GM23248 (cell line): ENCODE measurements at regions not wholly inside any gene's neighbourhood (a gene's known extent, or its start where the extent isn't known, plus 50 kb on each side); places are given as distances from the start of the nearest gene placed in this dataset.

ENCODE experiments used
- EZH2 ChIP-seq: fragments of 200-600 bp; sonication (generic); IDR thresholded peaks from 2 replicates; pipeline ENCODE4 v1.6.1; 2018; ENCODE audit warnings: antibody characterized with exemption, mild to moderate bottlenecking; ENCODE audit not compliant: insufficient read depth, poor library complexity, severe bottlenecking
- EZH2phosphoT487 ChIP-seq: fragments of 200-600 bp; sonication (generic); IDR thresholded peaks from 2 replicates; pipeline ENCODE4 v1.6.1; 2018; ENCODE audit warnings: antibody characterized with exemption, moderate library complexity, mild to moderate bottlenecking, low read depth; ENCODE audit not compliant: insufficient read depth

DNA sequence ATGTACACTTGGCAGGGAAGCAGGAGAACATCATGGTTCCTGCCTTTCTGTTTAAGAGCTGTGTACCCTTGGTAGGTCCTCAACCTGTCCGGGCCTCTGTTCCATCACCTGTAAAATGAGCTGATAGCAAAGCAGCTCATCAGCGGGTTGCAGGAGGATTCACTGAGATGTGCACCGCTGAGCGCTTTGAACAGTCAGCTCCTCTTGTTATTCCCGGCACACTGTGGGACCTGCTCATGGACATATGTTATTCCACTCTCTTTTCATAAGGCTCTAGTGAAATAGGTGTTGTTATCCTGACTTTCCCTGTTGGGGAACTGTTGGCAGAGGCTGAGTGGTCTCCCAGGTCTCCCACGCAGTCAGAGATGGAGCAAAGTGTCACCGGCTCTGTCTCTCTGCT is 497.5 kb upstream of the ZMIZ1 start:
- no peak for TF ChIP-seq EZH2
- no peak for TF ChIP-seq EZH2phosphoT487
